Stimulated activated CD8-positive, alpha-beta memory T cell treated with anti-CD3 and anti-CD28 coated beads, Interleukin-15, amount 100 ng/mL, for 1 hour (primary cell): ENCODE measurements at regions not wholly inside any gene's neighbourhood (a gene's known extent, or its start where the extent isn't known, plus 50 kb on each side); places are given as distances from the start of the nearest gene placed in this dataset.
"Not testable (repeated sequence)": the region's sequence is repeated elsewhere in the genome, so short reads cannot be mapped to it uniquely, and the experiment has no call there.

Experiments
- DNase-seq: peaks from one replicate; pipeline ENCODE4 v3.0.0-alpha.2; 2020; ENCODE audit warnings: low read depth

- no peak for DNase-seq
Observed at GRCh38 chr21:14683063-14683462, 136.9 kb upstream of the SAMSN1 start.

GRCh38 chr21:14678973-14679574, 133.0 kb upstream of the SAMSN1 start:
- DNase-seq: no peak

GRCh38 chr21:14677639-14678179, 131.6 kb upstream of the SAMSN1 start:
- DNase-seq: no peak

GRCh38 chr21:14677013-14677412, 130.9 kb upstream of the SAMSN1 start:
- DNase-seq: no peak

- no peak for DNase-seq
Observed at GRCh38 chr21:14675774-14676530, 129.8 kb upstream of the SAMSN1 start.

- no peak for DNase-seq
Observed at GRCh38 chr21:14673649-14674048, 127.5 kb upstream of the SAMSN1 start.

GRCh38 chr21:14672466-14672865, 126.4 kb upstream of the SAMSN1 start:
- no peak for DNase-seq

- DNase-seq: no peak
Observed at GRCh38 chr21:14670409-14670808, 124.3 kb upstream of the SAMSN1 start.

- not testable (repeated sequence) for DNase-seq
Observed at GRCh38 chr21:14669092-14669491, 123.0 kb upstream of the SAMSN1 start.

- DNase-seq: no peak
Observed at GRCh38 chr21:14657241-14658008, 111.3 kb upstream of the SAMSN1 start.

- DNase-seq: no peak
Observed at GRCh38 chr21:14646893-14647292, 100.8 kb upstream of the SAMSN1 start.

- no peak for DNase-seq
Observed at GRCh38 chr21:14645702-14646101, 99.6 kb upstream of the SAMSN1 start.

GRCh38 chr21:14632359-14632758, 86.2 kb upstream of the SAMSN1 start:
- no peak for DNase-seq

- no peak for DNase-seq
Observed at GRCh38 chr21:14630556-14631069, 84.5 kb upstream of the SAMSN1 start.

- no peak for DNase-seq
Observed at GRCh38 chr21:14629461-14629860, 83.3 kb upstream of the SAMSN1 start.

GRCh38 chr21:14623079-14623478, 77.0 kb upstream of the SAMSN1 start:
- not testable (repeated sequence) for DNase-seq

- DNase-seq: no peak
Observed at GRCh38 chr21:14620152-14620551, 74.0 kb upstream of the SAMSN1 start.

GRCh38 chr21:14617871-14618270, 71.8 kb upstream of the SAMSN1 start:
- no peak for DNase-seq

GRCh38 chr21:14617040-14617393, 70.9 kb upstream of the SAMSN1 start:
- no peak for DNase-seq

GRCh38 chr21:14616380-14617039, 70.4 kb upstream of the SAMSN1 start:
- DNase-seq: no peak

- no peak for DNase-seq
Observed at GRCh38 chr21:14615359-14615974, 69.4 kb upstream of the SAMSN1 start.

- DNase-seq: no peak
Observed at GRCh38 chr21:14614287-14614686, 68.2 kb upstream of the SAMSN1 start.
